Ishikawa (cell line): ENCODE measurements at regions not wholly inside any gene's neighbourhood (a gene's known extent, or its start where the extent isn't known, plus 50 kb on each side); places are given as distances from the start of the nearest gene placed in this dataset.

Source experiments
- CEBPB ChIP-seq: IDR thresholded peaks from 2 replicates; pipeline ENCODE4 v1.6.1; 2012
- CREB1 ChIP-seq: IDR thresholded peaks from 2 replicates; pipeline ENCODE4 v1.6.1; 2012; ENCODE audit warnings: low read depth
- EGR1 ChIP-seq: IDR thresholded peaks from 2 replicates; pipeline ENCODE4 v1.6.1; 2012
- EP300 ChIP-seq: IDR thresholded peaks from 2 replicates; pipeline ENCODE4 v1.6.1; 2012; ENCODE audit warnings: borderline replicate concordance
- FOXM1 ChIP-seq: IDR thresholded peaks from 2 replicates; pipeline ENCODE4 v1.6.1; 2012; ENCODE audit warnings: low read depth, borderline replicate concordance
- MAX ChIP-seq: IDR thresholded peaks from 2 replicates; pipeline ENCODE4 v1.6.1; 2012
- NFIC ChIP-seq: IDR thresholded peaks from 2 replicates; pipeline ENCODE4 v1.6.1; 2012
- RAD21 ChIP-seq: IDR thresholded peaks from 2 replicates; pipeline ENCODE4 v1.6.1; 2012; ENCODE audit warnings: low read depth
- REST ChIP-seq: IDR thresholded peaks from 2 replicates; pipeline ENCODE4 v1.6.1; 2012; ENCODE audit warnings: low read depth, mild to moderate bottlenecking
- TAF1 ChIP-seq: IDR thresholded peaks from 2 replicates; pipeline ENCODE4 v1.6.1; 2012; ENCODE audit warnings: low read depth, mild to moderate bottlenecking
- TCF12 ChIP-seq: IDR thresholded peaks from 2 replicates; pipeline ENCODE4 v1.6.1; 2012; ENCODE audit warnings: low read depth
- TEAD4 ChIP-seq: IDR thresholded peaks from 2 replicates; pipeline ENCODE4 v1.6.1; 2012
- YY1 ChIP-seq: IDR thresholded peaks from 2 replicates; pipeline ENCODE4 v1.6.1; 2012; ENCODE audit warnings: low read depth
- ZBTB7A ChIP-seq: IDR thresholded peaks from 2 replicates; pipeline ENCODE4 v1.6.1; 2012; ENCODE audit warnings: low read depth
- TF ChIP-seq, protein P1 (sequence below): IDR thresholded peaks from 2 replicates; pipeline ENCODE4 v1.6.1; 2012

DNA sequence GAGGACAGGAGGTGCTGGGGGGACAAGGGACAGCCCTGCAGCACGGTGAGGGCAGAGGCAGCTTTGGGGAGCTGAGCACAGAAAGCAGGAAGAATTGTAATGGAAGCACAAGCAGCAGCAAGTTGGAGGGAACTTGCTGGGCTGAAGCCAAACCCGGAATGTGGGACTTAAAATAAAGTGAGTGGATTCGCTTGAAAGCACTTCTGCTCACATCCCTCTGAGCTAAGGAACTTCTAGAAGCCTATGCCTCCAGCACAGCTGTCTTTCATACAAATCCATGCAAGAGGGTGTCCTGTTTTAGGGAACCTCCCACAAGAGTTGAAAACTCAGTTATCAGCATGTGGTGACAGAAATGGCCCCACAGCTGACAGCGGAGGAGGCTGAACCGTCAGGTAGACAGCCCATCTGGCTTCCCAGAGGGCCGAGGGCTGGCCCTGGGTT, 71.4 kb upstream of the MLN start:
- no peak for TF ChIP-seq TAF1
- TF ChIP-seq, protein P1, sequence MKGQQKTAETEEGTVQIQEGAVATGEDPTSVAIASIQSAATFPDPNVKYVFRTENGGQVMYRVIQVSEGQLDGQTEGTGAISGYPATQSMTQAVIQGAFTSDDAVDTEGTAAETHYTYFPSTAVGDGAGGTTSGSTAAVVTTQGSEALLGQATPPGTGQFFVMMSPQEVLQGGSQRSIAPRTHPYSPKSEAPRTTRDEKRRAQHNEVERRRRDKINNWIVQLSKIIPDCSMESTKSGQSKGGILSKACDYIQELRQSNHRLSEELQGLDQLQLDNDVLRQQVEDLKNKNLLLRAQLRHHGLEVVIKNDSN: no peak
- no peak for TF ChIP-seq ZBTB7A
- TF ChIP-seq YY1: no peak
- TF ChIP-seq FOXM1: no peak
- no peak for TF ChIP-seq CREB1
- no peak for TF ChIP-seq NFIC
- no peak for TF ChIP-seq EGR1

DNA sequence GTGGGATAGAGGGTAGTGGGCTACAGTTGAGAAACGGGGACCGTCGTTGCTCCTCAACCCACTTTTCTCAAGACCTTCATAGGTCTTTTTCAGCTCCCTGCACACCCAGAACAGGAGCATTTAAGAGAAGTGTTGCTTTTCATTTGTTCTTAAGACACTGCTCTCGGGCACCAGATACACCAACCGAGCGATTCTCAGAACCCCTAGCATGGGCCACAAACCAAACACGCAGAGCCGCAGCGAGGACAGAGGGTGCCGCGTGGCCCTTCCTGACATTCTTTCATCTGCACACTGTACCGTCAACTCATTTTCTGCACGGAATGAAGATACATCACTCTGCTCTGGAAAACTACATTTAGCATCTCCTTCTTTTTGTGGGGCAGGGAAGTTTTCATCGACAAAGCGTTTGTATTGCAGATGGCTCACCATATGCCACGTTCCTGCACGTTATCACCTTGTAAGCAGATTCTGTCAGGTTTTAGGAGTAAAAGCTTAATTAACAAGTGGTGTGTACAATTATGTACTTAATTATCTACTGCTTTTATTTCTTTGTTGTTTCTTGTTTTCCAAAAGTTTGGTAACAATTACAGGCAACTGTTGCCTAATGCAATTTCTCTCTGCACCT, 70.4 kb upstream of the MLN start:
- TF ChIP-seq, protein P1: no peak
- TF ChIP-seq MAX (no peak), EGR1 (no peak), TEAD4 (no peak), NFIC (no peak), RAD21 (no peak), EP300 (no peak), CREB1 (no peak), ZBTB7A (no peak), YY1 (no peak), TCF12 (no peak), TAF1 (no peak), CEBPB (no peak)

DNA sequence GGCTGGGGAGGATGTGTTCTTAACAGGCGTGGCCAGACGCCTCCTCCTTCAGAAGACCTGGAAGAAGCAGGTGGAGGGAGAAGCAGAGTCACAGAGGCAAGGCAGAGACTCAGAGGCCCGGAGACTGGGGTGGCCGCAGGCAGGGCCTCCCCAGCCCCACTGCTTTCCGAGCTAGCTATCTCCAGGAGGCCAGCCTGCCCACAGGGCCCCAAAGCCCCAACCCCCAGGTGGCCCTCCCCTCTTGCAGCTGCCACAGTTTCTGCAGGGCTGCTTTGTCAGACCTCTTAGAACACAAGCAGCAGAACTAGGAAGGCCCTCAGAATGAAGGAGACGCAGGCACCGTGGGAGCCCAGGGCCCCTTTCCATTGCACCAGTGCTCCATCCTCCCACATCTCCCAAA, 69.0 kb upstream of the MLN start:
- TF ChIP-seq FOXM1: no peak
- TF ChIP-seq ZBTB7A: no peak
- no peak for TF ChIP-seq EP300
- TF ChIP-seq RAD21: no peak
- TF ChIP-seq YY1: no peak
- TF ChIP-seq REST: no peak
- no peak for TF ChIP-seq NFIC
- no peak for TF ChIP-seq TAF1

- TF ChIP-seq EGR1: no peak
- TF ChIP-seq CREB1: no peak
- TF ChIP-seq YY1: no peak
- TF ChIP-seq, protein P1: no peak
- no peak for TF ChIP-seq REST
- no peak for TF ChIP-seq CEBPB
- no peak for TF ChIP-seq NFIC
- no peak for TF ChIP-seq MAX
- TF ChIP-seq TCF12: no peak
- no peak for TF ChIP-seq TEAD4
- no peak for TF ChIP-seq FOXM1
- no peak for TF ChIP-seq ZBTB7A
- no peak for TF ChIP-seq TAF1
- no peak for TF ChIP-seq EP300
- no peak for TF ChIP-seq RAD21
Measured at GRCh38 chr6:33869826-33870423, 66.1 kb upstream of the MLN start.

DNA sequence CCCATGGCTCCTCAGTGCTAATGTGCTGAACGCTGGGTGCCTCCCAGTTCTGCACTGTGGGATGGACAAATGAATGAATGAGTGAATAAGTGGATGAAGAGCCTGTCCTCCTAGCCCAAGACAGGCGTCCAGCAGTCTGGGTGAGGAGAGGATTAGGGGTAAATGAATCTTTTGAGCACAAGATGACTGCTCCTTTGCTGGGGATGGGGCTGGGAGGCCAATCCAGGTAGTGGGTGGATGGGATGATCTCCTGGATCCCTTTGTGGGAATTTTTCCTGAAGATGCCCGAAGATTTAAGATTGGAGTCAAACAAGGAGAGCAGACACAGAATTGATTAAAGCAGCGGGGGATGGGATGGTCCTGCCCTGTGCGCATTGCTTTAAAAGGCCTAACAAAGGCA, 65.3 kb upstream of the MLN start:
- no peak for TF ChIP-seq TAF1
- TF ChIP-seq, protein P1: no peak
- TF ChIP-seq REST: no peak
- no peak for TF ChIP-seq EGR1
- TF ChIP-seq YY1: no peak
- TF ChIP-seq NFIC: no peak
- no peak for TF ChIP-seq ZBTB7A
- no peak for TF ChIP-seq FOXM1
- TF ChIP-seq TEAD4: no peak
- TF ChIP-seq CEBPB: no peak
- TF ChIP-seq CREB1: no peak
- no peak for TF ChIP-seq TCF12
- TF ChIP-seq RAD21: no peak
- TF ChIP-seq EP300: no peak
- no peak for TF ChIP-seq MAX
